ENCODE measurements at regions not wholly inside any gene's neighbourhood (a gene's known extent, or its start where the extent isn't known, plus 50 kb on each side); places are given as distances from the start of the nearest gene placed in this dataset.

DNA sequence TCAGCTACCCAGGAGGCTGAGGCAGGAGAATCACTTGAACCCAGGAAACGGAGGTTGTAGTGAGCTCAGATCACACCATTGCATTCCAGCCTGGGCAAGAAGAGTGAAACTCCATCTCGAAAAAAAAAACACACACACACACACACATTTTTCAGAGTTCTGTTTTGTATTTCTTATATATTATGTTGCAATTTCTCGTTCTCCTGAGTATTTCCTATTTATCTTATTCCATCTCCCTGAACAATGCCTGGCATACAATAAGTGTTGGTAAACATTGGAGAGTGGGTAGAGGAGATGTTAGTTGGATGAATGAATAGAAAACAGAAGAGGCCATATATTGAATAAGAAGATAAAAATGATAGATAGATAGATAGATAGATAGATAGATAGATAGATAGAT is 167.8 kb upstream of the CDH5 start:
- TF ChIP-seq LEF1 (IDR thresholded peaks at IDR 0.05; ENCODE audit: borderline replicate concordance) (no peak), NFRKB (IDR thresholded peaks at IDR 0.05) (no peak), FOXK2 (IDR thresholded peaks at IDR 0.05) (no peak), FOXA1 (IDR thresholded peaks at IDR 0.05) (no peak), ZNF384 (IDR thresholded peaks at IDR 0.05) (no peak), L3MBTL2 (conservative IDR thresholded peaks at IDR 0.05) (no peak), ARNT (IDR thresholded peaks at IDR 0.05) (no peak), SP1 (IDR thresholded peaks at IDR 0.05) (no peak)
- TF ChIP-seq, protein P1, sequence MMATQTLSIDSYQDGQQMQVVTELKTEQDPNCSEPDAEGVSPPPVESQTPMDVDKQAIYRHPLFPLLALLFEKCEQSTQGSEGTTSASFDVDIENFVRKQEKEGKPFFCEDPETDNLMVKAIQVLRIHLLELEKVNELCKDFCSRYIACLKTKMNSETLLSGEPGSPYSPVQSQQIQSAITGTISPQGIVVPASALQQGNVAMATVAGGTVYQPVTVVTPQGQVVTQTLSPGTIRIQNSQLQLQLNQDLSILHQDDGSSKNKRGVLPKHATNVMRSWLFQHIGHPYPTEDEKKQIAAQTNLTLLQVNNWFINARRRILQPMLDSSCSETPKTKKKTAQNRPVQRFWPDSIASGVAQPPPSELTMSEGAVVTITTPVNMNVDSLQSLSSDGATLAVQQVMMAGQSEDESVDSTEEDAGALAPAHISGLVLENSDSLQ (IDR thresholded peaks at IDR 0.05), result no peak

All from HEK293T (cell line).